HCT116 (cell line): ENCODE measurements at regions not wholly inside any gene's neighbourhood (a gene's known extent, or its start where the extent isn't known, plus 50 kb on each side); places are given as distances from the start of the nearest gene placed in this dataset.
A peak's percentile ranks its signal among the peaks of the same experiment; 100 is the strongest.
"Not testable (repeated sequence)": the region's sequence is repeated elsewhere in the genome, so short reads cannot be mapped to it uniquely, and the experiment has no call there.

ENCODE experiments used
- ATAC-seq: fragments of 200-7000 bp; cut with Tn5 transposase; 2 replicates; pipeline ENCODE4 v1.9.1; 2020; ENCODE audit warnings: mild to moderate bottlenecking, moderate library complexity
- BruUV-seq: library from RNA; stranded (reverse); fragments of 400-500 nt; replicated peaks from 2 replicates; lab custom pipeline; 2021; lab: Mats Ljungman, UMichigan
- CTCF ChIA-PET: fragments of 300-600 bp; sonication (Branson Sonifier 250); formaldehyde crosslinking; loops from one replicate; lab custom pipeline; 2021; ENCODE audit warnings: antibody characterized with exemption; lab: Charles Lee
- POLR2A ChIA-PET: fragments of 300-600, 350-600 bp; sonication (Branson Sonifier 250); formaldehyde crosslinking; loops from one replicate; lab custom pipeline; 2021; ENCODE audit warnings: antibody characterized with exemption; lab: Charles Lee
- RAD21 ChIA-PET, 2 experiments: fragments of 300-600 bp; sonication (Branson Sonifier 250); formaldehyde crosslinking; loops; one replicate each; lab custom pipeline; 2023; ENCODE audit warnings: low total read pairs in 2 of 2; ENCODE audit not compliant: uncharacterized antibody in 2 of 2, unreplicated experiment in 2 of 2, low non-redundant PET in 1 of 2; lab: Charles Lee
- DNase-seq: peaks from one replicate; pipeline ENCODE4 v3.0.0-alpha.2; 2010; ENCODE audit warnings: low read depth, low spot score
- H2AFZ ChIP-seq: fragments of 200-600 bp; shearing (Covaris generic), sonication (generic); 2 replicates; pipeline ENCODE4 v1.6.1; 2017; ENCODE audit warnings: low read depth, mixed run types, mixed read lengths, antibody characterized with exemption, low read length; ENCODE audit not compliant: poor library complexity, severe bottlenecking
- H3K27ac ChIP-seq: 2 replicates; pipeline ENCODE4 v1.5.1; 2012; ENCODE audit warnings: low read depth, low read length
- H3K27me3 ChIP-seq: fragments of 200-600 bp; sonication (generic); 2 replicates; pipeline ENCODE4 v1.6.1; 2016; ENCODE audit warnings: mixed run types, low read length, mixed read lengths; ENCODE audit not compliant: insufficient read depth
- H3K36me3 ChIP-seq, 2 experiments: fragments of 200-500 bp in 1 of 2; fragments of 200-600 bp in 1 of 2; sonication (Bioruptor generic) in 1 of 2; sonication (generic) in 1 of 2; 2 replicates each; pipeline versions ENCODE4 v1.5.1 to v1.6.1; 2014 to 2016; ENCODE audit warnings: low read length in 2 of 2, inconsistent platforms in 1 of 2, mixed read lengths in 1 of 2, mixed run types in 1 of 2; ENCODE audit not compliant: insufficient read depth in 2 of 2, control insufficient read depth in 1 of 2
- H3K4me1 ChIP-seq, 2 experiments: fragments of 200-600 bp in 1 of 2; sonication (generic) in 1 of 2; 2 replicates each; pipeline versions ENCODE4 v1.5.1 to v1.6.1; 2012 to 2017; ENCODE audit warnings: low read length in 2 of 2, inconsistent platforms in 1 of 2, mild to moderate bottlenecking in 1 of 2, mixed read lengths in 1 of 2, mixed run types in 1 of 2, moderate library complexity in 1 of 2; ENCODE audit not compliant: insufficient read depth in 2 of 2, control insufficient read depth in 1 of 2
- H3K4me2 ChIP-seq: fragments of 200-600 bp; sonication (generic); 2 replicates; pipeline ENCODE4 v1.6.1; 2017; ENCODE audit warnings: mixed run types, low read length, mixed read lengths
- H3K4me3 ChIP-seq, 2 experiments: fragments of 200-600 bp in 1 of 2; sonication (generic) in 1 of 2; replicated peaks in 1 of 2; 2 replicates each; pipeline ENCODE4 v1.5.1; 2011 to 2016; ENCODE audit warnings: low read length in 2 of 2, control low read depth in 1 of 2, low read depth in 1 of 2, mild to moderate bottlenecking in 1 of 2, mixed read lengths in 1 of 2, mixed run types in 1 of 2
- H3K79me2 ChIP-seq: fragments of 200-600 bp; sonication (generic); 2 replicates; pipeline ENCODE4 v1.6.1; 2017; ENCODE audit warnings: mild to moderate bottlenecking, mixed run types, low read length, moderate library complexity, mixed read lengths; ENCODE audit not compliant: insufficient read depth
- H3K9ac ChIP-seq: fragments of 200-600 bp; sonication (generic); 2 replicates; pipeline ENCODE4 v1.6.1; 2016; ENCODE audit warnings: low read length, mixed read lengths
- H3K9me2 ChIP-seq: fragments of 200-600 bp; sonication (generic), shearing (Covaris generic); 2 replicates; pipeline ENCODE4 v1.6.1; 2017; ENCODE audit warnings: mixed run types, mild to moderate bottlenecking, moderate library complexity; ENCODE audit not compliant: insufficient read depth
- H3K9me3 ChIP-seq, 2 experiments: fragments of 200-500 bp in 1 of 2; fragments of 200-600 bp in 1 of 2; sonication (Bioruptor generic) in 1 of 2; sonication (generic) in 1 of 2; 2 replicates each; pipeline ENCODE4 v1.6.1; 2014 to 2017; ENCODE audit warnings: low read length in 2 of 2, mixed read lengths in 2 of 2, inconsistent platforms in 1 of 2, low read depth in 1 of 2, mild to moderate bottlenecking in 1 of 2, mixed run types in 1 of 2, moderate library complexity in 1 of 2; ENCODE audit not compliant: control insufficient read depth in 1 of 2, insufficient read depth in 1 of 2
- H4K20me1 ChIP-seq: fragments of 200-600 bp; sonication (generic), shearing (Covaris generic); 2 replicates; pipeline ENCODE4 v1.6.1; 2017; ENCODE audit warnings: mixed run types, mild to moderate bottlenecking, moderate library complexity; ENCODE audit not compliant: insufficient read depth
- CBX3 ChIP-seq: IDR thresholded peaks from 2 replicates; pipeline ENCODE4 v1.6.1; 2012; ENCODE audit warnings: low read depth
- EGR1 ChIP-seq: IDR thresholded peaks from 2 replicates; pipeline ENCODE4 v1.6.1; 2012; ENCODE audit warnings: low read depth
- ELF1 ChIP-seq: IDR thresholded peaks from 2 replicates; pipeline ENCODE4 v1.6.1; 2012; ENCODE audit warnings: low read depth, borderline replicate concordance
- EZH2 ChIP-seq: fragments of 200-600 bp; sonication (generic); IDR thresholded peaks from 2 replicates; pipeline ENCODE4 v1.6.1; 2017; ENCODE audit warnings: antibody characterized with exemption, mixed run types
- FOSL1 ChIP-seq: IDR thresholded peaks from 2 replicates; pipeline ENCODE4 v1.6.1; 2012; ENCODE audit warnings: low read depth
- JUND ChIP-seq: IDR thresholded peaks from 2 replicates; pipeline ENCODE4 v1.6.1; 2012
- POLR2AphosphoS5 ChIP-seq: IDR thresholded peaks from 2 replicates; pipeline ENCODE4 v1.6.1; 2011; ENCODE audit warnings: mild to moderate bottlenecking, low read depth, low read length, moderate library complexity
- RAD21 ChIP-seq: IDR thresholded peaks from 2 replicates; pipeline ENCODE4 v1.6.1; 2012; ENCODE audit warnings: low read depth, mild to moderate bottlenecking
- SIN3A ChIP-seq: IDR thresholded peaks from 2 replicates; pipeline ENCODE4 v1.6.1; 2012; ENCODE audit warnings: low read depth
- SP1 ChIP-seq: IDR thresholded peaks from 2 replicates; pipeline ENCODE4 v1.6.1; 2012; ENCODE audit warnings: low read depth
- SRF ChIP-seq: IDR thresholded peaks from 2 replicates; pipeline ENCODE4 v1.6.1; 2012; ENCODE audit warnings: low read depth
- TCF7L2 ChIP-seq: IDR thresholded peaks from 2 replicates; pipeline ENCODE4 v1.7.0; 2011; ENCODE audit warnings: borderline replicate concordance, inconsistent platforms; ENCODE audit not compliant: insufficient read depth, insufficient read length; ENCODE audit errors: extremely low read depth
- YY1 ChIP-seq: IDR thresholded peaks from 2 replicates; pipeline ENCODE4 v1.6.1; 2011; ENCODE audit warnings: low read length, low read depth, moderate library complexity, mild to moderate bottlenecking; ENCODE audit not compliant: insufficient replicate concordance; ENCODE audit errors: extremely low read depth
- intact Hi-C: fragments of 100-400 bp; cut with micrococcal nuclease; formaldehyde crosslinking; loops from 2 replicates; pipeline ENCODE4 v1.10.0; 2022
- TF ChIP-seq, protein P1 (sequence below): IDR thresholded peaks from 2 replicates; pipeline ENCODE4 v1.6.1; 2012; ENCODE audit warnings: low read depth
- TF ChIP-seq, protein P2 (sequence below): IDR thresholded peaks from 2 replicates; pipeline ENCODE4 v1.6.1; 2011; ENCODE audit warnings: mild to moderate bottlenecking, low read length, moderate library complexity; ENCODE audit not compliant: insufficient replicate concordance; ENCODE audit errors: extremely low read depth
- TF ChIP-seq, protein P3 (sequence below): IDR thresholded peaks from 2 replicates; pipeline ENCODE4 v1.6.1; 2012

DNA sequence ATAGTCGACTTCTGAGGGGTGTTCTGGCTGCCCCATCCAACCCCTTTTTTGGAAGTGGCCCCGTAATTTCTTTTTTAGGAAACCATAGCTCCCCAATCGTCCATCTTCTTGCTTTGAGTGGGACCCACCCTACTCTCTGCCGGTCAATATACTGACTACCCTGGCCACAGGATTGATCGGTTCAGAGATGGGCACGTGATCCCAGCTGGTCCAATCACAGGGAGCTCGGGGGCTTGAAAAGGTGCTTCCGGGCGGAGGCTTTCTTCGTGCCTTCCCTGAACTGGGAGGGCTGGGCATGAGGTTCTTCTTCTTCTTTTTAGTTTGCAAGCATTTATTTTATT is 78.7 kb upstream of the SH3PXD2B start:
- Histone ChIP-seq H3K36me3 (no peaks in the 10 kb centered on the region), H3K4me1 (peaks cover 2 to 12% of the 10 kb centered on the region in 2 experiments; a peak in 3 of 4 replicates), H3K79me2 (no peaks in the 10 kb centered on the region), H4K20me1 (no peaks in the 10 kb centered on the region), H3K9me3 (no peaks in the 10 kb centered on the region), H3K4me2 (0 out of 2 replicates have a peak overlapping the region, but pooled peaks have one; percentile 37), H3K27me3 (no peaks in the 10 kb centered on the region), H3K4me3 (no peak overlapping the region), H3K9ac (no peak overlapping the region), H3K27ac (no peak overlapping the region), H3K9me2 (no peaks in the 10 kb centered on the region), H2AFZ (no peak overlapping the region)
- ChIA-PET RAD21 (no interaction called here), CTCF (no interaction called here), POLR2A (no interaction called here)
- intact Hi-C loops: no loop called here
- ATAC-seq (no peak), DNase-seq (no peak)
- no TSS peak for BruUV-seq
- TF ChIP-seq SP1 (no peak), SIN3A (no peak), SRF (no peak), CBX3 (no peak), FOSL1 (no peak), JUND (no peak), POLR2AphosphoS5 (no peak), RAD21 (no peak), TCF7L2 (no peak), ELF1 (no peak), YY1 (no peak), EZH2 (no peak), EGR1 (no peak)
- TF ChIP-seq, protein P1, sequence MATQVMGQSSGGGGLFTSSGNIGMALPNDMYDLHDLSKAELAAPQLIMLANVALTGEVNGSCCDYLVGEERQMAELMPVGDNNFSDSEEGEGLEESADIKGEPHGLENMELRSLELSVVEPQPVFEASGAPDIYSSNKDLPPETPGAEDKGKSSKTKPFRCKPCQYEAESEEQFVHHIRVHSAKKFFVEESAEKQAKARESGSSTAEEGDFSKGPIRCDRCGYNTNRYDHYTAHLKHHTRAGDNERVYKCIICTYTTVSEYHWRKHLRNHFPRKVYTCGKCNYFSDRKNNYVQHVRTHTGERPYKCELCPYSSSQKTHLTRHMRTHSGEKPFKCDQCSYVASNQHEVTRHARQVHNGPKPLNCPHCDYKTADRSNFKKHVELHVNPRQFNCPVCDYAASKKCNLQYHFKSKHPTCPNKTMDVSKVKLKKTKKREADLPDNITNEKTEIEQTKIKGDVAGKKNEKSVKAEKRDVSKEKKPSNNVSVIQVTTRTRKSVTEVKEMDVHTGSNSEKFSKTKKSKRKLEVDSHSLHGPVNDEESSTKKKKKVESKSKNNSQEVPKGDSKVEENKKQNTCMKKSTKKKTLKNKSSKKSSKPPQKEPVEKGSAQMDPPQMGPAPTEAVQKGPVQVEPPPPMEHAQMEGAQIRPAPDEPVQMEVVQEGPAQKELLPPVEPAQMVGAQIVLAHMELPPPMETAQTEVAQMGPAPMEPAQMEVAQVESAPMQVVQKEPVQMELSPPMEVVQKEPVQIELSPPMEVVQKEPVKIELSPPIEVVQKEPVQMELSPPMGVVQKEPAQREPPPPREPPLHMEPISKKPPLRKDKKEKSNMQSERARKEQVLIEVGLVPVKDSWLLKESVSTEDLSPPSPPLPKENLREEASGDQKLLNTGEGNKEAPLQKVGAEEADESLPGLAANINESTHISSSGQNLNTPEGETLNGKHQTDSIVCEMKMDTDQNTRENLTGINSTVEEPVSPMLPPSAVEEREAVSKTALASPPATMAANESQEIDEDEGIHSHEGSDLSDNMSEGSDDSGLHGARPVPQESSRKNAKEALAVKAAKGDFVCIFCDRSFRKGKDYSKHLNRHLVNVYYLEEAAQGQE: no peak
- TF ChIP-seq, protein P2, sequence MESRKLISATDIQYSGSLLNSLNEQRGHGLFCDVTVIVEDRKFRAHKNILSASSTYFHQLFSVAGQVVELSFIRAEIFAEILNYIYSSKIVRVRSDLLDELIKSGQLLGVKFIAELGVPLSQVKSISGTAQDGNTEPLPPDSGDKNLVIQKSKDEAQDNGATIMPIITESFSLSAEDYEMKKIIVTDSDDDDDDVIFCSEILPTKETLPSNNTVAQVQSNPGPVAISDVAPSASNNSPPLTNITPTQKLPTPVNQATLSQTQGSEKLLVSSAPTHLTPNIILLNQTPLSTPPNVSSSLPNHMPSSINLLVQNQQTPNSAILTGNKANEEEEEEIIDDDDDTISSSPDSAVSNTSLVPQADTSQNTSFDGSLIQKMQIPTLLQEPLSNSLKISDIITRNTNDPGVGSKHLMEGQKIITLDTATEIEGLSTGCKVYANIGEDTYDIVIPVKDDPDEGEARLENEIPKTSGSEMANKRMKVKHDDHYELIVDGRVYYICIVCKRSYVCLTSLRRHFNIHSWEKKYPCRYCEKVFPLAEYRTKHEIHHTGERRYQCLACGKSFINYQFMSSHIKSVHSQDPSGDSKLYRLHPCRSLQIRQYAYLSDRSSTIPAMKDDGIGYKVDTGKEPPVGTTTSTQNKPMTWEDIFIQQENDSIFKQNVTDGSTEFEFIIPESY: no peak
- TF ChIP-seq, protein P3, sequence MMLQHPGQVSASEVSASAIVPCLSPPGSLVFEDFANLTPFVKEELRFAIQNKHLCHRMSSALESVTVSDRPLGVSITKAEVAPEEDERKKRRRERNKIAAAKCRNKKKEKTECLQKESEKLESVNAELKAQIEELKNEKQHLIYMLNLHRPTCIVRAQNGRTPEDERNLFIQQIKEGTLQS: no peak
- TF ChIP-seq, all 23 proteins: peak for 0

DNA sequence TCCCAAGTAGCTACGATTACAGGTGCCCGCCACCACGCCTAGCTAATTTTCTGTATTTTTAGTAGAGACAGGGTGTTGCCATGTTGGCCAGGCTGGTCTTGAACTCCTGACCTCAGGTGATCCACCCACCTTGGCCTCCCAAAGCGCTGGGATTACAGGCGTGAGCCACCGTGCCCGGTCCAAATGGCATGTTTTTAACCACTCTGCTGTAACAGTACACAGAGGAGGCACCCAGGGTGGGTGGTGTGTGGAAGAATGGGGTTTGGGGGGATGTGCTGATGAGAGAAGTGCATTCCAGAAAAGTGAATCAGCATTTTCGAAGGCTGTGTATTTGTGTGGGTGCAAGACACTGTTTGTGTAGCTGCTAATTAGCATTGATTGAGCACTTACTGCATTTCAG is 78.1 kb upstream of the SH3PXD2B start:
- H3K27ac ChIP-seq, DNase-seq, H3K9me2 ChIP-seq, H3K9me3 ChIP-seq, H3K4me3 ChIP-seq, H3K9ac ChIP-seq, H3K27me3 ChIP-seq, RAD21 ChIA-PET, H3K79me2 ChIP-seq, ATAC-seq, H4K20me1 ChIP-seq, intact Hi-C loops, BruUV-seq, H3K36me3 ChIP-seq, H2AFZ ChIP-seq, CTCF ChIA-PET, POLR2A ChIA-PET: not testable (repeated sequence)
- H3K4me1 ChIP-seq: peaks cover 2 to 12% of the 10 kb centered on the region in 2 experiments; a peak in 3 of 4 replicates
- H3K4me2 ChIP-seq: peak overlapping the region; percentile 37; the same call in 1 of the 2 replicates
